HL-60 (cell line): ENCODE measurements at regions not wholly inside any gene's neighbourhood (a gene's known extent, or its start where the extent isn't known, plus 50 kb on each side); places are given as distances from the start of the nearest gene placed in this dataset. TPM values are rescaled to one million over a fixed set of nuclear protein-coding genes. Genes with fewer than 3 reads are reported as not detected.

Experiments
- DNase-seq, 2 experiments: peaks; one replicate each; pipeline ENCODE4 v3.0.0-alpha.2; 2010 to 2020; ENCODE audit warnings: low read depth in 1 of 2, low spot score in 1 of 2
- H3K27ac ChIP-seq: fragments of 250-450 bp; sonication (Bioruptor Pico); replicated peaks from 2 replicates; pipeline ENCODE4 v1.5.1; 2020; ENCODE audit warnings: mild to moderate bottlenecking, moderate library complexity
- H3K27me3 ChIP-seq: fragments of 250-450 bp; sonication (Bioruptor Pico); 2 replicates; pipeline ENCODE4 v1.5.1; 2021; ENCODE audit warnings: mild to moderate bottlenecking, moderate library complexity; ENCODE audit not compliant: insufficient read depth, poor library complexity, severe bottlenecking
- H3K4me3 ChIP-seq: replicated peaks from 2 replicates; pipeline ENCODE4 v1.5.1; 2011; ENCODE audit warnings: mild to moderate bottlenecking, control low read depth, low read length; ENCODE audit not compliant: insufficient read depth
- CTCF ChIP-seq: IDR thresholded peaks from one replicate; pipeline ENCODE4 v1.5.1; 2011; ENCODE audit warnings: low read length, control low read depth, inconsistent platforms; ENCODE audit not compliant: insufficient read depth
- GABPA ChIP-seq: IDR thresholded peaks from 2 replicates; pipeline ENCODE4 v1.6.1; 2012; ENCODE audit warnings: low read depth
- POLR2AphosphoS5 ChIP-seq: IDR thresholded peaks from 2 replicates; pipeline ENCODE4 v1.6.1; 2012; ENCODE audit warnings: low read depth
- REST ChIP-seq: IDR thresholded peaks from 2 replicates; pipeline ENCODE4 v1.6.1; 2012; ENCODE audit warnings: low read depth; ENCODE audit not compliant: insufficient replicate concordance
- SPI1 ChIP-seq: IDR thresholded peaks from 2 replicates; pipeline ENCODE4 v1.6.1; 2012; ENCODE audit warnings: low read depth, mild to moderate bottlenecking, borderline replicate concordance
- microRNA-seq: library from miRNA; unstranded; fragments of <30 nt; microRNA quantifications from one replicate; pipeline ENCODE4, GENCODE V29; 2018

GRCh38 chr12:116508145-116509121 lies 50.7 kb upstream of the MAP1LC3B2 start:
- H3K27ac ChIP-seq = no peak overlapping the region
- no peaks in the 10 kb centered on the region for H3K27me3 ChIP-seq
- H3K4me3 ChIP-seq = no peak overlapping the region
- TF ChIP-seq REST (no peak), POLR2AphosphoS5 (no peak), CTCF (no peak), GABPA (no peak), SPI1 (no peak)
- DNase-seq = no peak

Small RNAs in the stretch of these regions (microRNA-seq; reads per million reads assigned to microRNA genes)
- gene MIR4472-2 = not detected
